Suprapubic skin (tissue), 4 donors: ENCODE measurements at regions not wholly inside any gene's neighbourhood (a gene's known extent, or its start where the extent isn't known, plus 50 kb on each side); places are given as distances from the start of the nearest gene placed in this dataset.
"Not testable (repeated sequence)": the region's sequence is repeated elsewhere in the genome, so short reads cannot be mapped to it uniquely, and the experiment has no call there.

Experiments
- DNase-seq, 2 donors: peaks; one replicate each; pipeline ENCODE4 v3.0.0-alpha.2; 2019; ENCODE audit warnings: low spot score in 2 of 2
- H3K27ac ChIP-seq: fragments of 200-600 bp; sonication (generic); one replicate; pipeline ENCODE4 v1.5.1; 2019
- H3K27me3 ChIP-seq: fragments of 200-600 bp; sonication (generic); one replicate; pipeline ENCODE4 v1.5.1; 2019
- H3K36me3 ChIP-seq: fragments of 200-600 bp; sonication (generic); one replicate; pipeline ENCODE4 v1.5.1; 2019
- H3K4me1 ChIP-seq: fragments of 200-600 bp; sonication (generic); one replicate; pipeline ENCODE4 v1.5.1; 2019
- H3K4me3 ChIP-seq: fragments of 200-600 bp; sonication (generic); one replicate; pipeline ENCODE4 v1.5.1; 2019; ENCODE audit warnings: mild to moderate bottlenecking
- H3K9me3 ChIP-seq: fragments of 200-600 bp; sonication (generic); one replicate; pipeline ENCODE4 v1.5.1; 2019
- CTCF ChIP-seq, 2 donors: fragments of 200-600 bp in 1 of 2; fragments of 450-650 bp in 1 of 2; sonication (generic) in 1 of 2; IDR thresholded peaks; one replicate each; pipeline ENCODE4 v1.5.1; 2016 to 2019; ENCODE audit warnings: antibody characterized with exemption in 2 of 2, mild to moderate bottlenecking in 1 of 2, moderate library complexity in 1 of 2
- EP300 ChIP-seq: sonication (generic); formaldehyde crosslinking; IDR thresholded peaks from one replicate; pipeline ENCODE4 v1.6.1; 2017; ENCODE audit warnings: antibody characterized with exemption
- POLR2A ChIP-seq, 2 donors: fragments of 450-650 bp; IDR thresholded peaks; one replicate each; pipeline ENCODE4 v1.6.1; 2017; ENCODE audit warnings: antibody characterized with exemption in 2 of 2, mild to moderate bottlenecking in 2 of 2, moderate library complexity in 2 of 2
- POLR2AphosphoS5 ChIP-seq, 3 donors: sonication (generic); formaldehyde crosslinking; IDR thresholded peaks; one replicate each; pipeline ENCODE4 v1.6.1; 2017; ENCODE audit warnings: antibody characterized with exemption in 3 of 3
- WGBS: methylation state at CpG from one replicate; pipeline ENCODE4 v1.1.5; 2018; 5-methylcytosine and 5-hydroxymethylcytosine counted together

DNA sequence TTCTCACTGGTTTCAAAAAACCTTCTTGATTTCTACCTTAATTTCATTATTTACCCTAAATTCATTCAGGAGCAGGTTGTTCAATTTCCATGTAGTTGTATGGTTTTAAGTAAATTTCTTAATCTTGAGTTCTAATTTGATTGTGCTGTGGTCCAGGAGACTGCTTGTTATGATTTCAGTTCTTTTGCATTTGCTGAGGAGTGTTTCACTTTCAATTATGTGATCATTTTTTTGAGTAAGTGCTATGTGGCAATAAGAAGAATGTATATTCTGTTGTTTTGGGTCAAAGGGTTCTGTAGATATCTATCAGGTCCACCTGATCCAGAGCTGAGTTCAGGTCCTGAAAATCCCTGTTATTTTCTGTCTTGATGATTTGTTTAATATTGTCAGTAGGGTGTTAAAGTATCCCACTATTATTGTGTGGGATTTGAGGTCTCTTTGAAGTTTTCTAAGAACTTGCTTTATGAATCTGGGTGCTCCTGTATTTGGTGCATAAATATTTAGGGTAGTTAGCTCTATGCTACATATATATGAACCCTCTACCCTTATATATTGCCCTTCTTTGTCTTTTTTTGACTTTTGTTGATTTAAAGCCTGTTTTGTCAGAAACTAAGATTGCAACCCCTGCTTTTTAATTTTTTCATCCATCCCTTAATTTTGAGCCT, 158.4 kb upstream of the TPRG1 start:
- no peak for DNase-seq
- no peak overlapping the region for H3K27ac ChIP-seq
- H3K9me3 ChIP-seq: peaks cover 4% of the 10 kb centered on the region
- no peaks in the 10 kb centered on the region for H3K36me3 ChIP-seq
- H3K4me3 ChIP-seq: no peak overlapping the region
- H3K27me3 ChIP-seq: no peaks in the 10 kb centered on the region
- TF ChIP-seq POLR2AphosphoS5 (IDR thresholded peaks at IDR 0.05) (no peak), EP300 (no peak), POLR2A (IDR thresholded peaks at IDR 0.05) (no peak), CTCF (IDR thresholded peaks at IDR 0.05) (no peak)
- no peaks in the 10 kb centered on the region for H3K4me1 ChIP-seq

GRCh38 chr3:189014526-189014925, 157.2 kb upstream of the TPRG1 start:
- H3K36me3 ChIP-seq: no peaks in the 10 kb centered on the region
- TF ChIP-seq EP300: no peak
- no peak for TF ChIP-seq POLR2A (IDR thresholded peaks at IDR 0.05)
- no peak for TF ChIP-seq POLR2AphosphoS5 (IDR thresholded peaks at IDR 0.05)
- no peak for TF ChIP-seq CTCF (IDR thresholded peaks at IDR 0.05)
- no peak overlapping the region for H3K27ac ChIP-seq
- DNase-seq: no peak
- no peaks in the 10 kb centered on the region for H3K27me3 ChIP-seq
- no peaks in the 10 kb centered on the region for H3K4me1 ChIP-seq
- H3K4me3 ChIP-seq: no peak overlapping the region
- peaks cover 4% of the 10 kb centered on the region for H3K9me3 ChIP-seq

- not testable (repeated sequence) for DNase-seq, H3K27me3 ChIP-seq, H3K36me3 ChIP-seq, H3K4me1 ChIP-seq, H3K4me3 ChIP-seq, H3K9me3 ChIP-seq, H3K27ac ChIP-seq
- 88% methylated on average over 36 of the region's 39 CpGs for WGBS
These were observed 148.9 kb upstream of the TPRG1 start for GRCh38 chr3:189022576-189023466.

DNA sequence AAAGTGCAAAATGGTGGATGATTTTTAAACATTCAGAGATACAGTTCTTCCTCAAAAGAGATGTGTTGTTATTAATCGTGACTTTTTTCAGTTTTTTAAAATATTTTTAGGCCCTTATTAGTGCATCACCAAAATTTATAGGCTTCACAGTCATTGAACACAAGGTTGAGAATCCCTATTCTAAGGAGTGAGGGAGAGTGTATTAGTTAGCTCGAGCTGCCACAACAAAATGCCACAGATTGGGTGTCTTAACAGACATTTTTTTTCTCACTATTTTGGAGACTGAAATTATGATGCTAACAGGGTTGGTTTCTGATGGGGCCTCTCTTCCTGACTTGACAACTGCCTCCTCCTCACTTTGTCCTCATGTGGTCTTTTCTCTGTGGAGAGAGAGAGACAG, 145.9 kb upstream of the TPRG1 start:
- Histone ChIP-seq H3K27ac (no peak overlapping the region), H3K36me3 (no peaks in the 10 kb centered on the region)
- WGBS: 94% methylated on average over 2 of the region's 2 CpGs

DNA sequence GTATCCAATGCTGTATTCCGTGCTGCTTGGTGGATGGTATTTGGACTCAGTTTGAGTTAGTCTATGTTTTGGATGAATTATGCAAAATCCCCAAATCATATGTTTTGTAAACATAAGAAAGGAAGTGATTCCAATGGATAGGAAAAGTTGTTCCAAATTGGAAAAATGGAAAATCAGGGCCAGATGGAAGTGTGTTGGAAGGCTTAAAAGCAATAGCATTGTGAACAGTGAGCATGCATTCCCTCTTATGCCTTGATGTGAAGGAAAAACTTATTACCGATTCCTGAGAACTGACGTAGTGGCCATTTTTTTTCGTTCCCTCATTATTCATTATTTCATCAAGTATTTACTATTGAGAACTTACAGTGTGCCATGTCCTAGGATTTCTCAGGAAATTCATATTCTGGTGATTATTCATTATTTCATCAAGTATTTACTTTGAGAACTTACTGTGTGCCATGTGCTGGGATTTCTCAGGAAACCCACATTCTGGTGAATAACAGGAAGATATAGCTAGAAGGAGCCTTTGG, 144.1 kb upstream of the TPRG1 start:
- no peak overlapping the region for H3K4me3 ChIP-seq
- no peak for DNase-seq
- H3K27ac ChIP-seq: no peak overlapping the region
- H3K36me3 ChIP-seq: no peaks in the 10 kb centered on the region
- 80% methylated on average over 4 of the region's 4 CpGs for WGBS
- H3K4me1 ChIP-seq: no peaks in the 10 kb centered on the region
- no peaks in the 10 kb centered on the region for H3K27me3 ChIP-seq
- no peaks in the 10 kb centered on the region for H3K9me3 ChIP-seq
- TF ChIP-seq CTCF (IDR thresholded peaks at IDR 0.05) (no peak), EP300 (no peak), POLR2AphosphoS5 (IDR thresholded peaks at IDR 0.05) (no peak), POLR2A (IDR thresholded peaks at IDR 0.05) (no peak)

More for the DNA sequence above, 145.9 kb upstream of the TPRG1 start:
- H3K4me3 ChIP-seq: no peak overlapping the region
- H3K9me3 ChIP-seq: no peaks in the 10 kb centered on the region
- no peaks in the 10 kb centered on the region for H3K4me1 ChIP-seq
- no peaks in the 10 kb centered on the region for H3K27me3 ChIP-seq
- no peak for DNase-seq
- TF ChIP-seq EP300: no peak
- TF ChIP-seq CTCF (IDR thresholded peaks at IDR 0.05): no peak
- TF ChIP-seq POLR2A (IDR thresholded peaks at IDR 0.05): no peak
- no peak for TF ChIP-seq POLR2AphosphoS5 (IDR thresholded peaks at IDR 0.05)
